Activated T-helper 1 cell treated with anti-CD3 and anti-CD28 coated beads, Interleukin-12 subunit alpha, Interleukin-12 subunit beta, Interleukin-2, Interleukin-4 antibody, amounts not matched to agents 30 ng/mL and 10 ng/mL and 1 ng/mL, durations not matched to agents 14 hours and 24 hours and 36 hours (primary cell): ENCODE measurements at regions not wholly inside any gene's neighbourhood (a gene's known extent, or its start where the extent isn't known, plus 50 kb on each side); places are given as distances from the start of the nearest gene placed in this dataset.
"Not testable (repeated sequence)": the region's sequence is repeated elsewhere in the genome, so short reads cannot be mapped to it uniquely, and the experiment has no call there.

Source experiments
- DNase-seq: peaks from one replicate; pipeline ENCODE4 v3.0.0; 2021; ENCODE audit warnings: low spot score
- H3K27ac Mint-ChIP-seq: one replicate; pipeline ENCODE4 v1.8.0; 2021; ENCODE audit warnings: mild to moderate bottlenecking, mixed read lengths
- H3K27me3 Mint-ChIP-seq: one replicate; pipeline ENCODE4 v1.8.0; 2022; ENCODE audit warnings: mild to moderate bottlenecking, moderate library complexity, mixed read lengths; ENCODE audit not compliant: insufficient read depth
- H3K36me3 Mint-ChIP-seq: one replicate; pipeline ENCODE4 v1.8.0; 2021; ENCODE audit warnings: low read depth, mixed read lengths
- H3K4me1 Mint-ChIP-seq: one replicate; pipeline ENCODE4 v1.8.0; 2021; ENCODE audit warnings: low read depth, mixed read lengths
- H3K4me3 Mint-ChIP-seq: one replicate; pipeline ENCODE4 v1.8.0; 2021; ENCODE audit warnings: mild to moderate bottlenecking, moderate library complexity, mixed read lengths
- H3K9me3 Mint-ChIP-seq: one replicate; pipeline ENCODE4 v1.8.0; 2021; ENCODE audit warnings: mixed read lengths
- intact Hi-C: fragments of 100-400 bp; cut with micrococcal nuclease; formaldehyde crosslinking; loops from one replicate; pipeline ENCODE4 v1.15.1; 2024

DNA sequence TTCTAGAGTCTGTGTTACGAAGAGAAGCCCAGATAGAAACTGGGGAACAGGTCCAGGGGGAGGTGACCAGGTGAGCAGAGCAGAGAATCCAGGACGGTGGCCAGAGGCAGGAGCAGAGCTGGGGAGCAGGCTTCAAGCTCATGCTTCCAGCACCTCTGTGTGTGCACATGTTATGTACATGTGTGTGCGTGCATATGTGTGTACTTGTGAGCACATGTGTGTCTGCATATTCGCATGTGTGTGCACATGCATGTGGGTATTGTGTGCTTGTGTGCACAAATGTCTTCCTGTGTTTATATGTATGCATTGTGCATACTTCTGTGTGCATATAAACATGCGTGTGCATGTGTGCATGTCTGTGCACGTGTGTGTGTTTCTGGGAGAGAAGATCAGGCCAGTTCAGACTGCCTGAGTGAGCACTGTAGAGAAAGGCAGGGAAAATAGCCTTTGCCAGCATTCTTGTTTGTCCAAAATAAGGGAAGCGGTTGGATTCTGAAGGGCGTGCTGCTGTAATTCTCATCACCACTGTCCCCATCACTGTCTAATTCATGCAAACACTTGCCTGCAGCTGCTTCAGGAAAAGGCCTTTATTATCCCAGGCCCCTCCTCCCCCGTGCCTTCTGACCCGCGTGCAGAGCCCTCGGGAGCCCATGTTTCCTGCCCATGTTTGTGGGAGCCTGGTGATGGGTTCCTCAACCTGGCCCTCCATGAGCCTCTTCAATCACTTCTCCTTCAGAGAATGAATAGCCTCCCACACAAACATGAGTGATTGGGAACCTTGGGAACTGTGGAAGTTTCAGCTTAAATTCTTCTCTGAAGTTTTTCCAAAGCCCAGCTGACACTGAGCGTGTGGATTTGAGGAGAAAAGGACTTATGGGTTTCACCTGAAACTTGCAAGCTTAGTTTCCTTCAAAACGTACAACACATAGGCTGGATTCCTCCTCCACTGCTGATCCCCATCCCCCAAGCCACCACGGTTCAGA is 161.7 kb upstream of the AFDN start:
- no peak for DNase-seq
- H3K36me3 Mint-ChIP-seq: no peaks in the 10 kb centered on the region
- no peaks in the 10 kb centered on the region for H3K9me3 Mint-ChIP-seq
- H3K27ac Mint-ChIP-seq: no peak overlapping the region
- no peaks in the 10 kb centered on the region for H3K4me1 Mint-ChIP-seq
- peaks cover 7% of the 10 kb centered on the region for H3K27me3 Mint-ChIP-seq
- H3K4me3 Mint-ChIP-seq: no peak overlapping the region
- intact Hi-C loops: no loop called here

DNA sequence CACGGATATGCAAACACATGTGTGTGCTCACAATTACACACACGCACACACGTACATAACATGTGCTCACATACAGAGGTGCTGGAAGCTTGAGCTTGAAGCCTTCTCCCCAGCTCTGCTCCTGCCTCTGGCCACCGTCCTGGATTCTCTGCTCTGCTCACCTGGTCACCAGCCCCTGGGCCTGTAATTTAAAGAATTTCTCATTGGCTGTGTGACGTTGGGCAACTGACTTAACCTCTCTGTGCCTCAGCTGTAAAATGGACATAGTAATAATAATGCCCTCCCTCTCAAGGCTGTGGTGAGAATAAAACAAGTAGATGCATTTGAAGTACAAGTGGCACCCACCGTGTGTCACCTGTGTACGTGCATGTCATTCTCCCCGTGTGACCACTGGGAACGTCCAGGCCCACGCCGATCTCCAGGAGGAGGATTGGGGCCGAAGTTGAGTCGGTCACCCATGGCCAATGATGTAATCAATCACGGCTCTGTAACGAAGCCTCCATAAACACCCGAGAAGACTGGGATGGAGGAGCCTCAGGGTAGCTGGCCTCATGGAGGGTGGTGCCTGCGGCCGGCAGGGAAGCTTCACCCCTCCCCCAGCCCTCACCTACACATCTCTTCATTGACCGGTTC is 160.9 kb upstream of the AFDN start:
- Mint-ChIP-seq H3K4me3 (no peak overlapping the region), H3K27ac (no peak overlapping the region), H3K4me1 (no peaks in the 10 kb centered on the region), H3K36me3 (no peaks in the 10 kb centered on the region), H3K27me3 (peaks cover 7% of the 10 kb centered on the region), H3K9me3 (no peaks in the 10 kb centered on the region)
- intact Hi-C loops: no loop called here
- no peak for DNase-seq

DNA sequence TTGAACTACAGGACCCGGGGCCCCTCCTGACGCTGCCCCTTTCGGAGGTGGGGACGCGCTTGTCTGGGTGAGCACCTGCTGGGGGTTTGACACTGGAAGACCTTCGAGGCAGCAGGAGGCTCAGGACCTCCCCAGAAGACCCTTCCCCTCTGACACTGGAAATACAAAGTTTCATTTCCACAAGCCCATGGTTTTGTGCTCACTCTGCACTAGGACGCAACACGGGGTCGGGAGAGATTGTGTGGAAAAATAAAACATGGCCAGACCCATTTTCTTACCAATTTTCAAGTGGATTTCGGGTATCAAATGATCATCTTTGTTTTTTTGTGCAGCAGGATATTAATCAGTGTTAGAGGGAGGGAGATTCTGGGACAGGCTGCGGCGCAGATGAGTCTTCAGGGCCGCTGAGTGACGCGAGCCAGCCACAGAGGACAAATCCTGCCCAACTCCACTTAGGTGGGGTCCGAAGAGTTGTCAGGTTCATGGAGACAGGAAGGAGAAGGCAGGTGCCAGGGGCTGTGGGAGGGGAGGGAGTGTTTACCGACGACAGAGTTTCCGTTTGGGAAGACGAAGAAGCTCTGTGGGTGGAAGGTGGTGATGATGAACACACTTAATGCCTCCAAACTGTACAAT is 160.0 kb upstream of the AFDN start:
- H3K4me3 Mint-ChIP-seq: no peak overlapping the region
- no peaks in the 10 kb centered on the region for H3K36me3 Mint-ChIP-seq
- H3K4me1 Mint-ChIP-seq: no peaks in the 10 kb centered on the region
- intact Hi-C loops: no loop called here
- H3K27ac Mint-ChIP-seq: peak overlapping the region; percentile 62
- peaks cover 6% of the 10 kb centered on the region for H3K9me3 Mint-ChIP-seq
- no peak for DNase-seq
- peaks cover 7% of the 10 kb centered on the region for H3K27me3 Mint-ChIP-seq

- no peak overlapping the region for H3K27ac Mint-ChIP-seq
- intact Hi-C loops: no loop called here
- DNase-seq: no peak
- no peaks in the 10 kb centered on the region for H3K36me3 Mint-ChIP-seq
- H3K4me3 Mint-ChIP-seq: no peak overlapping the region
- H3K9me3 Mint-ChIP-seq: peaks cover 13% of the 10 kb centered on the region
- H3K27me3 Mint-ChIP-seq: peaks cover 7% of the 10 kb centered on the region
- H3K4me1 Mint-ChIP-seq: no peaks in the 10 kb centered on the region
Measured at GRCh38 chr6:167667204-167668018, 159.3 kb upstream of the AFDN start.

DNA sequence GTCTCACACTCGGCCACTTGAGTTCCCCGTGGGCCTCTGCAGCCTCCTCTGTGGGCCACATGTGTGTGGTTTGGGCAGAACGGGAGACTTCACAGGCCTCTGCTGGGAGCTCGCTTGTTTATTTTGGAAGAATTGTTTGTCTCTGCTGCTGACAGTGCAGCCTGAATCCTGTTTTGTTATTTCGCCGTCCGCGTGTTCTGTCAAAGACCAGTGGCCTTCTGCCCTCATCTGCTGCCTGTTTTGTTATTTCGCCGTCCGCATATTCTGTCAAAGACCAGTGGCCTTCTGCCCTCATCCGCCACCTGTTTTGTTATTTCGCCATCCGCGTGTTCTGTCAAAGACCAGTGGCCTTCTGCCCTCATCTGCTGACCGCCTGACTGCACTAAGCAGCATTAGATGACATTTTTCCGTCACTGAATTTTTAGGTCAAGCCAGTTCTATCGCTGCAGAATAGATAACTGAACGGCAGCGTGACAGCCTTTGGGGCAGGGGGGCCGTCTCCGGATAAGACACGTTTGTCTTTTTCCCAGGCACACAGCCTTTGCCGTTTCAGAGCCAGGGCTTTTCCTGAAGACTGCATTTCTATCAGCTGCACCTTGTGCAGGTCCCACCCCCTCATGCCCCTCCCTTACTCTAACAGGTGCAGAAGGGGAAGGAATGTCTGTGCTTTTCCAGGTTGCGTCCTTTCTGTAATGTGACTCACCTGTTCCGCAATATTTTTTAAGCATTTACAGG is 158.5 kb upstream of the AFDN start:
- Mint-ChIP-seq H3K4me3 (no peak overlapping the region), H3K36me3 (no peaks in the 10 kb centered on the region), H3K9me3 (peaks cover 16% of the 10 kb centered on the region), H3K27ac (no peak overlapping the region), H3K27me3 (peaks cover 7% of the 10 kb centered on the region), H3K4me1 (no peaks in the 10 kb centered on the region)
- intact Hi-C loops: no loop called here
- no peak for DNase-seq

GRCh38 chr6:167668754-167669552 is 157.8 kb upstream of the AFDN start:
- Mint-ChIP-seq H3K27me3 (peaks cover 7% of the 10 kb centered on the region), H3K9me3 (peaks cover 16% of the 10 kb centered on the region), H3K4me3 (no peak overlapping the region), H3K27ac (no peak overlapping the region), H3K36me3 (no peaks in the 10 kb centered on the region), H3K4me1 (no peaks in the 10 kb centered on the region)
- no peak for DNase-seq
- intact Hi-C loops: no loop called here

DNA sequence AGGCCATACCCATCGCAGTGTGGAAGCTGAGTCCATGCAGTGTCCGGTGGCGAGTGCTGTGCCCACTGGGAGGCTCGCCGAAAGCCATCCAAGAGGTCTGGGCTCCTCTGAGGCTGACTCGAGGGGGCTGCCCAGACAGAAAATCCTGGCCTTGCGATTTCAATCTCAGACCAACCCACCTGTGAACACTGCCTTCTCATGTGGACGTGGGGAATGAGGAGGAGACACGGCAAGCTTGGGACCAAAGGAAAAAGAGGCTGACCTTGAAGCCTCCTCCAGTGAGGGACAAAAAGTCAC is 157.2 kb upstream of the AFDN start:
- DNase-seq: no peak
- peaks cover 10% of the 10 kb centered on the region for H3K27me3 Mint-ChIP-seq
- H3K9me3 Mint-ChIP-seq: peaks cover 16% of the 10 kb centered on the region
- intact Hi-C loops: no loop called here
- no peak overlapping the region for H3K4me3 Mint-ChIP-seq
- no peak overlapping the region for H3K27ac Mint-ChIP-seq
- H3K36me3 Mint-ChIP-seq: no peaks in the 10 kb centered on the region
- no peaks in the 10 kb centered on the region for H3K4me1 Mint-ChIP-seq

DNA sequence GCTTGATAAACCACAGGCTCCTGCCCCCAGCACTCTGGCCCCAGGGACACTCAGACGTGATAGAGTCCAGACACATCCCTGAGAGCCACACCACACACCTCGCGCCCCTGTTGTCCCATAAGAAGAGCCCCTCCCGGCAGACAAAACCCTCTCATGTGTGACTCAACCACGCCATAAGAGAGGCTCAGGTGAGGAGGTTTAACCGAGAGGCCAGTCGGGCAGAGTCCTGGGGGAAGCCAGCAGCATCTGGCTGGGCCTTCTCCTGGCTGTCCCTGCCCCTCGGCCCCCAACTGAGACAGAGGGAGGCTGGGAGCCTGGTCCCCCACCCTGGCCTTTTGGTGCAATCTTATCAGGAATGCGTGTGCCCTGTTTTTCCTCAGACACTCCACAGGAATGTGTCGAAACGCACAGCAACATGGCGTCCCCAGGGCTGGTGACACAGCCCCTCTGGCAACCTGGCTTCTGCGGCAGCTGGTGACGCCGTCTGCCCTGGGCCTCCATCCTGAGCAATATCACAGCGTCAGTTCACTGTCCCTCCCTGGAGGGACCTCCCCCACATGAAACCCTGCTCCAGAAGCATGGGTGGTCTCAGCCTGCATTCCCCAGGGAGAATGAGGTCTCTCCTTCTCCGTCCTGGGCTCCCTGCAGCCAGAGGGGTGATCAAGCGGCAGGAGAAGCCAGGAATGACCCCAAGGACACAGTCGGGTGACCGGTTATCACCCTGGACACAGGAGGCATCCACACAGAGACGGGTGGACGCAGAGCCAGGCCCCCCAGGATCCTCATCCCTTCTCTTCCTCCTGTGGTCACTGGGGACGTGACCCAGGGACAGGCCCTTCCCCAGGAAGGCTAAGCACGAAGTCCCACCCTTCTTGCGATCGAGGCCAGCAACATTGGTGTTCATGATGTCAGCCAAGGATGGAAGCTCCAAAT is 156.6 kb upstream of the AFDN start:
- Mint-ChIP-seq H3K27ac (no peak overlapping the region), H3K27me3 (peaks cover 10% of the 10 kb centered on the region), H3K9me3 (peaks cover 16% of the 10 kb centered on the region), H3K4me1 (no peaks in the 10 kb centered on the region), H3K4me3 (no peak overlapping the region), H3K36me3 (no peaks in the 10 kb centered on the region)
- no peak for DNase-seq
- intact Hi-C loops: no loop called here

GRCh38 chr6:167670938-167671338 is 155.8 kb upstream of the AFDN start:
- Mint-ChIP-seq H3K27ac (no peak overlapping the region), H3K27me3 (peaks cover 14% of the 10 kb centered on the region), H3K4me3 (no peak overlapping the region), H3K9me3 (peaks cover 16% of the 10 kb centered on the region), H3K4me1 (no peaks in the 10 kb centered on the region), H3K36me3 (no peaks in the 10 kb centered on the region)
- intact Hi-C loops: no loop called here
- no peak for DNase-seq

- H3K4me1 Mint-ChIP-seq, H3K4me3 Mint-ChIP-seq, intact Hi-C loops, H3K36me3 Mint-ChIP-seq, DNase-seq, H3K27ac Mint-ChIP-seq: not testable (repeated sequence)
- Mint-ChIP-seq H3K9me3 (peaks cover 16% of the 10 kb centered on the region), H3K27me3 (peaks cover 15% of the 10 kb centered on the region)
Measured at GRCh38 chr6:167671379-167671976, 155.2 kb upstream of the AFDN start.
